HG03354 (cell line): ENCODE measurements at regions not wholly inside any gene's neighbourhood (a gene's known extent, or its start where the extent isn't known, plus 50 kb on each side); places are given as distances from the start of the nearest gene placed in this dataset.

Experiments
- ATAC-seq: cut with Tn5 transposase; IDR thresholded peaks from one replicate; pipeline ENCODE4 v1.9.1; 2021; ENCODE audit warnings: mild to moderate bottlenecking; ENCODE audit not compliant: unreplicated experiment, poor library complexity, severe bottlenecking

GRCh38 chr16:73317321-73317857 lies 269.5 kb upstream of the ZFHX3 start:
- no peak for ATAC-seq

- peak; percentile 90 for ATAC-seq
Observed at GRCh38 chr16:73315645-73316044, 267.7 kb upstream of the ZFHX3 start.

GRCh38 chr16:73313950-73314349 lies 266.0 kb upstream of the ZFHX3 start:
- no peak for ATAC-seq

- ATAC-seq, result no peak
Observed at GRCh38 chr16:73311857-73312723, 264.2 kb upstream of the ZFHX3 start.

- ATAC-seq, result no peak
Observed at GRCh38 chr16:73308771-73309170, 260.8 kb upstream of the ZFHX3 start.

GRCh38 chr16:73306901-73307413 lies 259.0 kb upstream of the ZFHX3 start:
- no peak for ATAC-seq

- no peak for ATAC-seq
Observed at GRCh38 chr16:73304008-73304774, 256.3 kb upstream of the ZFHX3 start.

GRCh38 chr16:73302942-73303341 lies 255.0 kb upstream of the ZFHX3 start:
- no peak for ATAC-seq

GRCh38 chr16:73301984-73302383 lies 254.1 kb upstream of the ZFHX3 start:
- no peak for ATAC-seq

- no peak for ATAC-seq
Observed at GRCh38 chr16:73299346-73299745, 251.4 kb upstream of the ZFHX3 start.

GRCh38 chr16:73298562-73298961 lies 250.6 kb upstream of the ZFHX3 start:
- ATAC-seq, result no peak

- no peak for ATAC-seq
Observed at GRCh38 chr16:73290258-73290657, 242.3 kb upstream of the ZFHX3 start.

- ATAC-seq, result peak; percentile 95
Observed at GRCh38 chr16:73289232-73289631, 241.3 kb upstream of the ZFHX3 start.

GRCh38 chr16:73288520-73288919 lies 240.6 kb upstream of the ZFHX3 start:
- ATAC-seq, result no peak

GRCh38 chr16:73287859-73288405 lies 240.0 kb upstream of the ZFHX3 start:
- no peak for ATAC-seq

- no peak for ATAC-seq
Observed at GRCh38 chr16:73286346-73287267, 238.7 kb upstream of the ZFHX3 start.

- no peak for ATAC-seq
Observed at GRCh38 chr16:73285436-73286201, 237.7 kb upstream of the ZFHX3 start.

GRCh38 chr16:73280388-73280787 lies 232.5 kb upstream of the ZFHX3 start:
- no peak for ATAC-seq
